ENCODE measurements at regions not wholly inside any gene's neighbourhood (a gene's known extent, or its start where the extent isn't known, plus 50 kb on each side); places are given as distances from the start of the nearest gene placed in this dataset.
"Not testable (repeated sequence)": the region's sequence is repeated elsewhere in the genome, so short reads cannot be mapped to it uniquely, and the experiment has no call there.

GRCh38 chr18:76708071-76708721 lies 114.2 kb upstream of the ZNF236 start:
- H3K36me3 ChIP-seq (ENCODE audit: low read depth, low read length) = no peaks in the 10 kb centered on the region
- no peaks in the 10 kb centered on the region for H3K9me2 ChIP-seq (replicated peaks; ENCODE audit: low read length)
- no peak overlapping the region for H3K4me3 ChIP-seq (ENCODE audit: low read length)
- H3K4me2 ChIP-seq (ENCODE audit: low read length) = no peak overlapping the region
- ChIA-PET CTCF (no interaction called here), POLR2A (ENCODE audit: unreplicated experiment) (no interaction called here)
- BruUV-seq (replicated peaks) = no TSS peak
- no peak overlapping the region for H3K9ac ChIP-seq (ENCODE audit: low read length)
- no peaks in the 10 kb centered on the region for H3K79me2 ChIP-seq (ENCODE audit: low read length)
- intact Hi-C loops (cut with micrococcal nuclease) = no loop called here
- H3K4me1 ChIP-seq (ENCODE audit: insufficient read depth, low read length) = no peaks in the 10 kb centered on the region
- peaks cover 32% of the 10 kb centered on the region for H3K27me3 ChIP-seq (ENCODE audit: low read length)
- no peaks in the 10 kb centered on the region for H3K9me3 ChIP-seq (ENCODE audit: low read length)
- no peaks in the 10 kb centered on the region for H3F3A ChIP-seq (ENCODE audit: low read length, unreplicated experiment)
- no peaks in the 10 kb centered on the region for H4K20me1 ChIP-seq (ENCODE audit: low read length)
- DNase-seq (no peak), ATAC-seq (no peak)
- H3K27ac ChIP-seq (ENCODE audit: low read length) = no peak overlapping the region
- TF ChIP-seq CTCF (conservative IDR thresholded peaks at IDR 0.05; ENCODE audit: low read depth, low read length) (no peak), EZH2 (IDR thresholded peaks at IDR 0.05; ENCODE audit: low read length, unreplicated experiment) (no peak), EZH2phosphoT487 (IDR thresholded peaks at IDR 0.05; ENCODE audit: borderline replicate concordance, low read length) (no peak)
- H2AFZ ChIP-seq (ENCODE audit: low read length) = no peak overlapping the region

GRCh38 chr18:76707534-76707933 lies 114.8 kb upstream of the ZNF236 start:
- H4K20me1 ChIP-seq (ENCODE audit: low read length) = no peaks in the 10 kb centered on the region
- no TSS peak for BruUV-seq (replicated peaks)

GRCh38 chr18:76704589-76704988 lies 117.8 kb upstream of the ZNF236 start:
- H4K20me1 ChIP-seq (ENCODE audit: low read length); DNase-seq; H3K79me2 ChIP-seq (ENCODE audit: low read length); H2AFZ ChIP-seq (ENCODE audit: low read length); H3K36me3 ChIP-seq (ENCODE audit: low read depth, low read length); CTCF ChIA-PET; BruUV-seq (replicated peaks); H3K9me3 ChIP-seq (ENCODE audit: low read length); H3K9ac ChIP-seq (ENCODE audit: low read length); H3K4me2 ChIP-seq (ENCODE audit: low read length); intact Hi-C loops (cut with micrococcal nuclease); H3K9me2 ChIP-seq (replicated peaks; ENCODE audit: low read length); POLR2A ChIA-PET (ENCODE audit: unreplicated experiment); H3K4me3 ChIP-seq (ENCODE audit: low read length); H3F3A ChIP-seq (ENCODE audit: low read length, unreplicated experiment); H3K4me1 ChIP-seq (ENCODE audit: insufficient read depth, low read length); ATAC-seq; H3K27ac ChIP-seq (ENCODE audit: low read length): not testable (repeated sequence)
- peaks cover 63% of the 10 kb centered on the region for H3K27me3 ChIP-seq (ENCODE audit: low read length)

More at GRCh38 chr18:76707534-76707933, 114.8 kb upstream of the ZNF236 start:
- Histone ChIP-seq H3K9ac (ENCODE audit: low read length) (no peak overlapping the region), H3K4me3 (ENCODE audit: low read length) (no peak overlapping the region), H3K27ac (ENCODE audit: low read length) (no peak overlapping the region), H3K4me1 (ENCODE audit: insufficient read depth, low read length) (no peaks in the 10 kb centered on the region), H3K27me3 (ENCODE audit: low read length) (peaks cover 39% of the 10 kb centered on the region), H3K9me2 (replicated peaks; ENCODE audit: low read length) (no peaks in the 10 kb centered on the region), H3F3A (ENCODE audit: low read length, unreplicated experiment) (no peaks in the 10 kb centered on the region), H3K79me2 (ENCODE audit: low read length) (no peaks in the 10 kb centered on the region), H2AFZ (ENCODE audit: low read length) (no peak overlapping the region), H3K9me3 (ENCODE audit: low read length) (no peaks in the 10 kb centered on the region), H3K4me2 (ENCODE audit: low read length) (no peak overlapping the region), H3K36me3 (ENCODE audit: low read depth, low read length) (no peaks in the 10 kb centered on the region)
- intact Hi-C loops (cut with micrococcal nuclease) = no loop called here
- DNase-seq = no peak
- CTCF ChIA-PET = interaction anchor here (0.5 kb wide), 1 partner anchor 281 kb away, joined by 4 read pairs; no protein-coding TSS in a partner anchor
- POLR2A ChIA-PET (ENCODE audit: unreplicated experiment) = no interaction called here
- no peak for ATAC-seq
- TF ChIP-seq EZH2 (IDR thresholded peaks at IDR 0.05; ENCODE audit: low read length, unreplicated experiment) (no peak), EZH2phosphoT487 (IDR thresholded peaks at IDR 0.05; ENCODE audit: borderline replicate concordance, low read length) (no peak), CTCF (conservative IDR thresholded peaks at IDR 0.05; ENCODE audit: low read depth, low read length) (no peak)
